ENCODE measurements at regions not wholly inside any gene's neighbourhood (a gene's known extent, or its start where the extent isn't known, plus 50 kb on each side); places are given as distances from the start of the nearest gene placed in this dataset.

GRCh38 chr3:72050771-72051170 is 265.8 kb upstream of the PROK2 start:
- TF ChIP-seq CTCF (conservative IDR thresholded peaks at IDR 0.05), result no peak
- TF ChIP-seq EZH2 (IDR thresholded peaks at IDR 0.05; ENCODE audit: low read depth), result no peak
